GM10266 (cell line): ENCODE measurements at regions not wholly inside any gene's neighbourhood (a gene's known extent, or its start where the extent isn't known, plus 50 kb on each side); places are given as distances from the start of the nearest gene placed in this dataset.

ENCODE experiments used
- DNase-seq: peaks from one replicate; pipeline ENCODE4 v3.0.0; 2012; ENCODE audit errors: extremely low spot score
- TF ChIP-seq, protein P1 (sequence below): IDR thresholded peaks from 2 replicates; pipeline ENCODE4 v1.5.1; 2012; ENCODE audit warnings: mild to moderate bottlenecking, low read depth; ENCODE audit not compliant: control insufficient read depth, insufficient read depth; ENCODE audit errors: missing control alignments

DNA sequence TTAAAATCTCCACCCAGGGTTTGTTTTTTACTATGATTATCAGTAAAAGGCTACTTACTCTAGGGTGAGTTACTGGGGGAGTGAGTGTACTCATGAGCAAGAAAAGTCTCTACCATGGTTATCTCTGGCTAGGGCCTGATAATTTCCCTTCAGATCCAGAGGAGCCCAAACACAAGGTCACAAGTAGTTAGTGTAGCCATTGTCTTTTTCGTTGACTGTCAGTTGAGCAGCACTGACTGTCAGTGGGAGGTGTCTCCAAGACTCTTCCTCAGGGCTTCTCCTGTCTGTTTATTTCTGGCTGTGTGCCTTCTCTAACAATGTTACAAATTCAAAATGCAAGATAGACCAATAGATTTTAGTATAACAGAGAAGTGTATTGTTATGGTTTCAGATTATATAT, 181.2 kb upstream of the MIS18BP1 start:
- no peak for DNase-seq
- TF ChIP-seq, protein P1, sequence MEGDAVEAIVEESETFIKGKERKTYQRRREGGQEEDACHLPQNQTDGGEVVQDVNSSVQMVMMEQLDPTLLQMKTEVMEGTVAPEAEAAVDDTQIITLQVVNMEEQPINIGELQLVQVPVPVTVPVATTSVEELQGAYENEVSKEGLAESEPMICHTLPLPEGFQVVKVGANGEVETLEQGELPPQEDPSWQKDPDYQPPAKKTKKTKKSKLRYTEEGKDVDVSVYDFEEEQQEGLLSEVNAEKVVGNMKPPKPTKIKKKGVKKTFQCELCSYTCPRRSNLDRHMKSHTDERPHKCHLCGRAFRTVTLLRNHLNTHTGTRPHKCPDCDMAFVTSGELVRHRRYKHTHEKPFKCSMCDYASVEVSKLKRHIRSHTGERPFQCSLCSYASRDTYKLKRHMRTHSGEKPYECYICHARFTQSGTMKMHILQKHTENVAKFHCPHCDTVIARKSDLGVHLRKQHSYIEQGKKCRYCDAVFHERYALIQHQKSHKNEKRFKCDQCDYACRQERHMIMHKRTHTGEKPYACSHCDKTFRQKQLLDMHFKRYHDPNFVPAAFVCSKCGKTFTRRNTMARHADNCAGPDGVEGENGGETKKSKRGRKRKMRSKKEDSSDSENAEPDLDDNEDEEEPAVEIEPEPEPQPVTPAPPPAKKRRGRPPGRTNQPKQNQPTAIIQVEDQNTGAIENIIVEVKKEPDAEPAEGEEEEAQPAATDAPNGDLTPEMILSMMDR: no peak

DNA sequence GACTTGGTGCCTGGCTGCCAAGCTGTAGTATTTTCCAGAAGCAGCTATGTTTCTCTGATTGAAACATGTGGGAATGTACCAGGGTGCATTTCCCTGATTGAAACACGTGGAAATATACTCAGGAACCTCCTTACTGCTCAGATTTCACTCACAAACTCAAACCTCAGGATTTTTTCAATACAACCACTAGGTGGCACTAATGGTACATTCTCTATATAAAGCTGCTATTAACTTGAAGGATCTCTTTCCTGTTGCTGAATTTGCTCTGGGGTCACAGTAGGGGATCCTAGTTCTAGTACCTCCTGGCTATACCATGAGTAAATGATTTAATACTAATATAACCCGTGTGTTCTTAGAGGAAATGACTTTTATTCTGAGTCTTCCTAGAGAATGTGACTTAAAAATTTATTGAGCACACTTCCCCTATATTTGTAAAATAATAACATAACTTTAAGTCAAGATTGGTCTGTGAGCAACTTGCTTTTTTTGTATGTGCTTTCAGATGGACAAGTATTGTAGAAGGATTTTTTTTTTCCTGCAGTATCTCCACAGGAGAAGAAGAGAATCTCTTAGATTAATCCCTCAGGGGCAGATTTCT, 173.8 kb upstream of the MIS18BP1 start:
- DNase-seq: peak; percentile 35
- TF ChIP-seq, protein P1: peak; percentile 58

DNA sequence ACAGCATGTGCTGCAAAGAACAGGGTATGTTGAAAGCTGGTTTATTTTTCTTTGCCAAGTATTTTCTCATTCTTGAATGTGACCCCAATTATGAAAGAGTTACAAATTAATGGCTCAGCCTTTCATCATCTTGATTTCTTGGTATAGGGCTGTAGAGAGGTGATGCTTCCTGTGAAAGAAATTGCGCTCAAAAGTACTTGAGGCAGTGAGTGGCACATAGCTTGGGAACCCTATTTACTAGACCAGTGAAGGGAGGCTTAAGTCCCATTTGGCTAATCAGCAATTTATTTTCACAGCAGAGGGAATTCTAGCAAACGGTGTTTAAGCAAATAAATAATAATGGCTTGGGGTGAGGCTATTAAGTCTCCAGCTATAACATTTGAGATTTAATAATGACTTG, 153.9 kb upstream of the MIS18BP1 start:
- TF ChIP-seq, protein P1: no peak
- DNase-seq: no peak

DNA sequence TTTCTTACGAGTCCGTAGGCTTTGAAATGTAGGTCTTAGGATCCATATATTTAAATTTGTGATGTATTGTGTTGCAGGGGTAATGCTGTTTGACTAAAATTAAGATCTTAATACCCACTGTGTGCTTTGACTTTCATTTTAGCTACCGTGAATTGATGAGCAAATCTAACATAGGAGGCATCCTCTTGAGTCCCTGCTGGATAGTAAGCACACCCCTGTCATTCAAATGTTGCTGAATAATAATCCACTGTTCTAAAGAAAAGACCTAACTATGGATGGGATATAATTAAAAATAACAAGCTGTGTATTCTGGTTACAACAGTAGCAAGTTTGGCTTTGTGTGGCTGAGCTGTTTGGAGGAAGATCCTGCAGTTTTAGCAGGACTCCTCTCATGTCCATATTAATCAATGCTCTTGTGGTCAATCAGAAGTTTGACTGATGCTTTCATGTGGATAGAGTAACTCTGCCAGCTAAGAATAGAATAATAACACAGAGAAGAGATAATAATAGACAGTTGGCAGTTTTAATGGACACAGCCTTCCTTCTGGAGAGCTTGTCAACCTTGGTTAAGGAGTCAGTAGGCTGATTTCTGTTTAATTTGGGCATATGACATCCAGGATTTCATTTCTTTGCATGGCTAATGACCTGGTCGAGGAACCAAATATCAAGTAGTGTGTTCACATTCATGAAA, 148.1 kb upstream of the MIS18BP1 start:
- no peak for DNase-seq

DNA sequence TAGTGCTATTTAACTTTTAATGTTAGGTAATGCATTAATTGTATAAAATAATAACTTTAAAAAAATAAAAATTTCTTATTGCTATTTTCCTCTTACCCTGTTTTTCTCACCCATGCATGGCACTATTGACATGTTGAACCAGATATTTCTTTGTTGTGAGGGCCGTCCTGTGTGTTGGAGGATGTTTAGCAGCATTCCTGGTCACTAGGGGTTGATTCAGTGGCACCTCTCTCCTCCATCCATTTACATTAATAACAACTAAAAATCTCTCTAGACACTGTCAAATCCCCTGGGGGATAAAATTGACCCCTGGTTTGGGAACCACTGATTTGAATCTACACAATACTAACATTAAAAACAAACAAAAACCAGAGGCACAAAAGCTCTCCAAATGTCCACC, 147.5 kb upstream of the MIS18BP1 start:
- TF ChIP-seq, protein P1: no peak
- no peak for DNase-seq

More for the DNA sequence above, 148.1 kb upstream of the MIS18BP1 start:
- TF ChIP-seq, protein P1: no peak

DNA sequence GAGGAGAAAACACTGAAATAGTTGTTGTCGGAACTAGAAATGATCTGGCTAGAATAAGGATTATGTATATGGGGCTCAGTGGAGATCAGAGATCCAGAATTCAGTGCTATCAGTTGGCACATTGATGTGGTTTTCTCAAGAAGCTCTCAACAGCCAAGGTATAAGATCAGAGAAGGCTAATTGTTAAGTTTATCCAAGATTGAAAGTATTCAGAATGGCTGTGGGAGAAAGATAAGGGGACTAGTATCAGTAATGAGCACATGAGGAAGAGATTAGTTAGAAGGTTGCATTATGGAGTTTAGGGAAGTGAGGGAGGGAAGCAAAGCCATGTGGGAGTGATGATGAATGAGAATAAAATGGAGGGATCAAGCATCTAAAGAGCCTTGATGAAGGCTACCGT, 128.1 kb upstream of the MIS18BP1 start:
- DNase-seq: no peak
- TF ChIP-seq, protein P1: no peak

DNA sequence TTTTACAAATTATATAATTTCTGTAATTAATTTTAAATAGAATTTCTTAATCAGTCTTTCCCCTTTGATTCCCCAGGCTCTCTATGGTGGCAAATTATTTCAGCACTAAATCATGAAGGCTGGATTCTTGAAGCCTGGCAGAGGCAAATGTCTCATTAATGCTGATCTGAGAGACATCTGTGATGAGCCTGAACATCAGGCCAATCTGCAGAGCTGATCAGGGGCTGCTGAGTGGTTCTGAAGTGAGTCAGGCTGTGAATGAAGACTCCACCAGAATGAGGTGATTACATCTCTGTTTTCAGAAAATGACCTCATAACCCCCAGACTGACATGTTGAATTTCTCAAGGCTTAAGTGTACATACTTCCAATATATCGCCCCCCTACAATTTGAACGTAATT, 124.2 kb upstream of the MIS18BP1 start:
- DNase-seq: no peak
- TF ChIP-seq, protein P1: no peak
